Smooth muscle cell (in vitro differentiated cells): ENCODE measurements at regions not wholly inside any gene's neighbourhood (a gene's known extent, or its start where the extent isn't known, plus 50 kb on each side); places are given as distances from the start of the nearest gene placed in this dataset.

Experiments used
- DNase-seq: peaks from one replicate; lab custom pipeline; 2025; ENCODE audit not compliant: unreplicated experiment; lab: John Stamatoyannopoulos, UW
- H2AFZ ChIP-seq: fragments of 200-600 bp; sonication (generic); 2 replicates; pipeline ENCODE4 v1.6.0; 2016; ENCODE audit warnings: antibody characterized with exemption, low read depth, mild to moderate bottlenecking
- H3F3A ChIP-seq: fragments of 200-600 bp; sonication (generic); 2 replicates; pipeline ENCODE4 v1.6.0; 2017; ENCODE audit warnings: antibody characterized with exemption, low read depth
- H3K27ac ChIP-seq: fragments of 200-600 bp; sonication (generic); 2 replicates; pipeline ENCODE4 v1.5.1; 2016; ENCODE audit warnings: low read depth, mild to moderate bottlenecking
- H3K27me3 ChIP-seq: fragments of 200-600 bp; sonication (generic); 2 replicates; pipeline ENCODE4 v1.6.1; 2016; ENCODE audit warnings: low read depth, mild to moderate bottlenecking
- H3K36me3 ChIP-seq: fragments of 200-600 bp; sonication (generic); 2 replicates; pipeline ENCODE4 v1.5.1; 2016; ENCODE audit warnings: low read depth
- H3K4me1 ChIP-seq: fragments of 200-600 bp; sonication (generic); 2 replicates; pipeline ENCODE4 v1.5.1; 2016; ENCODE audit warnings: low read depth
- H3K4me2 ChIP-seq: fragments of 200-600 bp; sonication (generic); 2 replicates; pipeline ENCODE4 v1.6.0; 2016; ENCODE audit warnings: mild to moderate bottlenecking
- H3K4me3 ChIP-seq: fragments of 200-600 bp; sonication (generic); 2 replicates; pipeline ENCODE4 v1.5.1; 2016; ENCODE audit warnings: mild to moderate bottlenecking
- H3K79me2 ChIP-seq: fragments of 200-600 bp; sonication (generic); 2 replicates; pipeline ENCODE4 v1.6.0; 2016; ENCODE audit warnings: low read depth, mild to moderate bottlenecking
- H3K9ac ChIP-seq: fragments of 200-600 bp; sonication (generic); 2 replicates; pipeline ENCODE4 v1.6.0; 2016; ENCODE audit warnings: low read depth
- H3K9me3 ChIP-seq: fragments of 200-600 bp; sonication (generic); replicated peaks from 2 replicates; pipeline ENCODE4 v1.5.1; 2016; ENCODE audit warnings: low read depth
- H4K20me1 ChIP-seq: fragments of 200-600 bp; sonication (generic); 2 replicates; pipeline ENCODE4 v1.6.0; 2016; ENCODE audit warnings: low read depth
- CTCF ChIP-seq: fragments of 200-600 bp; sonication (generic); IDR thresholded peaks from 2 replicates; pipeline ENCODE4 v1.5.1; 2017; ENCODE audit warnings: borderline replicate concordance, mild to moderate bottlenecking, antibody characterized with exemption; ENCODE audit not compliant: insufficient read depth, poor library complexity, severe bottlenecking
- WGBS: methylation state at CpG from one replicate; pipeline ENCODE4 v1.1.7; 2016; ENCODE audit warnings: low lambda C conversion rate; 5-methylcytosine and 5-hydroxymethylcytosine counted together

- Histone ChIP-seq H3F3A (no peaks in the 10 kb centered on the region), H3K4me3 (no peak overlapping the region), H3K4me2 (no peak overlapping the region), H3K27ac (no peak overlapping the region), H3K36me3 (no peaks in the 10 kb centered on the region), H3K9ac (no peak overlapping the region), H3K4me1 (peaks cover 12% of the 10 kb centered on the region), H4K20me1 (no peaks in the 10 kb centered on the region), H3K27me3 (peaks cover 3% of the 10 kb centered on the region), H3K79me2 (no peaks in the 10 kb centered on the region), H3K9me3 (no peaks in the 10 kb centered on the region), H2AFZ (no peak overlapping the region)
- no peak for TF ChIP-seq CTCF
- no peak for DNase-seq
- 74% methylated on average over 6 of the region's 6 CpGs for WGBS
Observed at GRCh38 chr22:27260087-27260698, 541.4 kb downstream of the MN1 start.

- TF ChIP-seq CTCF, result no peak
- Histone ChIP-seq H4K20me1 (no peaks in the 10 kb centered on the region), H3K36me3 (no peaks in the 10 kb centered on the region), H3K4me2 (no peak overlapping the region), H3F3A (no peaks in the 10 kb centered on the region), H3K4me1 (peaks cover 12% of the 10 kb centered on the region), H3K4me3 (no peak overlapping the region), H3K9ac (no peak overlapping the region), H3K79me2 (no peaks in the 10 kb centered on the region), H3K27ac (no peak overlapping the region), H3K27me3 (peaks cover 3% of the 10 kb centered on the region), H3K9me3 (no peaks in the 10 kb centered on the region), H2AFZ (no peak overlapping the region)
- no peak for DNase-seq
- WGBS, result 63% methylated on average over 10 of the region's 10 CpGs
Observed at GRCh38 chr22:27262361-27262760, 539.2 kb downstream of the MN1 start.

GRCh38 chr22:27264184-27264583 lies 537.4 kb downstream of the MN1 start:
- no peak for TF ChIP-seq CTCF
- no peaks in the 10 kb centered on the region for H4K20me1 ChIP-seq
- H3K27me3 ChIP-seq, result peaks cover 5% of the 10 kb centered on the region
- no peaks in the 10 kb centered on the region for H3F3A ChIP-seq
- no peak overlapping the region for H3K4me2 ChIP-seq
- H3K27ac ChIP-seq, result no peak overlapping the region
- no peak overlapping the region for H2AFZ ChIP-seq
- no peaks in the 10 kb centered on the region for H3K9me3 ChIP-seq
- WGBS, result 58% methylated on average over 6 of the region's 6 CpGs
- peaks cover 12% of the 10 kb centered on the region for H3K4me1 ChIP-seq
- DNase-seq, result no peak
- H3K36me3 ChIP-seq, result no peaks in the 10 kb centered on the region
- no peak overlapping the region for H3K9ac ChIP-seq
- no peak overlapping the region for H3K4me3 ChIP-seq
- H3K79me2 ChIP-seq, result no peaks in the 10 kb centered on the region

GRCh38 chr22:27267145-27267544 lies 534.4 kb downstream of the MN1 start:
- 91% methylated on average over 7 of the region's 7 CpGs for WGBS
- H3F3A ChIP-seq, result no peaks in the 10 kb centered on the region
- no peaks in the 10 kb centered on the region for H3K4me1 ChIP-seq
- no peaks in the 10 kb centered on the region for H3K9me3 ChIP-seq
- no peak for DNase-seq
- H3K27me3 ChIP-seq, result peaks cover 15% of the 10 kb centered on the region
- no peak overlapping the region for H2AFZ ChIP-seq
- H3K79me2 ChIP-seq, result no peaks in the 10 kb centered on the region
- H3K9ac ChIP-seq, result no peak overlapping the region
- no peaks in the 10 kb centered on the region for H3K36me3 ChIP-seq
- no peak overlapping the region for H3K4me2 ChIP-seq
- TF ChIP-seq CTCF, result no peak
- H3K4me3 ChIP-seq, result no peak overlapping the region
- no peak overlapping the region for H3K27ac ChIP-seq
- no peaks in the 10 kb centered on the region for H4K20me1 ChIP-seq
